Cerebellar nuclear complex (tissue), 1 donor: ENCODE measurements at regions not wholly inside any gene's neighbourhood (a gene's known extent, or its start where the extent isn't known, plus 50 kb on each side); places are given as distances from the start of the nearest gene placed in this dataset.

Source experiments
- DNase-seq, 2 experiments: peaks; one replicate each; lab custom pipeline; 2025; lab: John Stamatoyannopoulos, UW

GRCh38 chr5:144072518-144072927 is 97.9 kb downstream of the YIPF5 start:
- no peak for DNase-seq

DNA sequence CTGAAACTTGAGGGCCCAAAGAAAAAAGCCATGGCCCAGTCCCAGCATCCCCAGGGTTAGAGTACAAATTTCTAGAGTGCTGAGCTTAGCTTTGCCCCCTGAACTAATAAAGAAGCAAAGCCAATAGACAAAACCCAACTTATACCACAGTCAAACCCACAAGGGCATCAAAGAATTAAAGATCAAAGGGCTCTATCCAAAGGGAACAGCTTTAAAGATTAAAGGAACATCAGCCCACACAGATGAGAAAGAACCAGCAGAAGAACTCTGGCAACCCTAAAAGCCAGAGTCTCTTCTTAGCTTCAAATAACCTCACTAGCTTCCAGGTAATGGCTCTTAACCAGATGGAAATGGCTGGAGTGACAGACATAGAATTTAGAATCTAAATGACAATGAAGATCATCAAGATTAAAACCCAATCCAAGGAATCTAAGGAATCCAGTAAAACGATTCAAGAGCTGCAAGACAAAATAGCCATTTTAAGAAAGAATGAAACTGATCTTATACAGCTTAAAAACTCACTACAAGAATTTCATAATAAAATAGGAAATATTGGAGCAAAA is 93.9 kb downstream of the YIPF5 start:
- DNase-seq = no peak

DNA sequence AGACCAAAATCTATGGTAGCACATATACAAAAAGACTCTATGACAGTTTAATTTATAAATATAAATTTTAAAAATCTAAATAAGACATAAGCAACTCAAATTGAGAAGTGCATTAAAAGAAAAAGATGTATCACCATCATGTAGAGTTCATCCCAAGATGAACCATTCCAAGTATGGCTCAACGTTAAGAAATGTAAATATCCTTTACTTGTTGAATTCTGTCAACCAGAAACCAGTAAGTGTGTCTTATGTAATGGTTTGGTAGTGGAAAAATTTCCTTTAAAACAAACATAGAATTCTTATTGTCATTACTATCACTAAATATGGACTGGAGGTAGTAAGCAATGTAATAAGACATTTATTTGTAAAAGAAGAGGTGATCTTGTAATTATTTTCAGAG is 87.3 kb downstream of the YIPF5 start:
- no peak for DNase-seq

GRCh38 chr5:144084971-144085370 is 85.5 kb downstream of the YIPF5 start:
- no peak for DNase-seq

DNA sequence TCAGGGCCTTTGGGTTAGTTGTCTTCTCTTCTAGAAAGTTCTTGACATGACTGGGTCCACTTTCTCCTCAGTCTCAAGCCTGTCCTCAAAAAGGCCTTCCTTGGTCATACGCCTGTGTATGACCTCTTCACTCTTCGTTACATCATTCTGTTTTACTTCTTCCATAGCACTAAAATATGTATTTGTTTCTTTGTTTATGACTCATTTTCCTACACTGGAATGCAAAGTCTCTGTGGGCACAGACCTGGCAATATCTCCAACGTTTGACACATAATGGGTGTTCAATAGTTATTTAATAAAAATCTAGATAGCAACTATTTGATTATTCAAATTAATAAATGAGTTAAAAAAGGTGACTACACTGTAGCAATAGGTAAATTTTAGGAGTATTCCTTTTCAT is 85.1 kb downstream of the YIPF5 start:
- no peak for DNase-seq

- no peak for DNase-seq
Observed at GRCh38 chr5:144086295-144086694, 84.2 kb downstream of the YIPF5 start.

GRCh38 chr5:144087576-144087975 is 82.9 kb downstream of the YIPF5 start:
- no peak for DNase-seq

- DNase-seq = no peak
Observed at GRCh38 chr5:144088206-144089064, 82.0 kb downstream of the YIPF5 start.

- no peak for DNase-seq
Observed at GRCh38 chr5:144089401-144090021, 80.9 kb downstream of the YIPF5 start.

GRCh38 chr5:144092508-144092907 is 78.0 kb downstream of the YIPF5 start:
- DNase-seq = no peak

DNA sequence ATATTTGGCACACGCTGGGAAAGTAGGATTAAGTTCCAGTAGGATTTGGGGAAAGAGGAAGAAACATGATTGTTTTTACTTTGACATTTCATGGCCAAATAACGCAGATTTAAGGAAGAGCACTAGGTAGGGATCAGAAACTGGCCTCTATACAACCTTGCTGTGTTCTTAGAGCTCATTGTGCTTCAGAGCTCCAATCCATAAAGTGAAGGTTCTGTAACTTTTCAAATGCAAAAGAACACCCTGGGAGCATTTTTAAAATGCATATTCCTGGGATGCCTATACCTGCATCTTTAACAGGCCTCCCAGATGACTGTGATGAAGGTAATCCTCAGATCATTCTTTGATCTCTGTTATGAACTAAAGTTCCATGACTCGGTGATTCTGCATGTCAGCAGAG is 77.1 kb downstream of the YIPF5 start:
- DNase-seq = no peak

DNA sequence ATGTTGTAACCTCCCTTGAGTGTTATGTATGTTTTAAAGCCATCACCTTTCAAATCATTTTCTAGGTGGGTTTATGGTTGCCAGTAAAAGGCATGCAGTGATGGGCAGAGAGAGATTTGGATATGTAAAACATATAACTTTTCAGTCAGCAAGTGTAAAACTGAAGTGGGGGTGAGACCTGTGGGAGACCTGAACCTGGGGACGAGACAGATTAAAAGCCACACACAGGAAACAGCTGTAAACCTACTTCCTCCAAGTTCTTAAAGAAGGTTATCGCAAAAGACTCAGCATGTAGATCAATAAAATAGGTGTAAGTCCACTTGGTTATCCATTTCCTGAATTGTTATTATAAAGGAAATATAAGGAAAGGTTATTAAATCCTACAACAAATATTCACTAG is 76.6 kb downstream of the YIPF5 start:
- DNase-seq = no peak

DNA sequence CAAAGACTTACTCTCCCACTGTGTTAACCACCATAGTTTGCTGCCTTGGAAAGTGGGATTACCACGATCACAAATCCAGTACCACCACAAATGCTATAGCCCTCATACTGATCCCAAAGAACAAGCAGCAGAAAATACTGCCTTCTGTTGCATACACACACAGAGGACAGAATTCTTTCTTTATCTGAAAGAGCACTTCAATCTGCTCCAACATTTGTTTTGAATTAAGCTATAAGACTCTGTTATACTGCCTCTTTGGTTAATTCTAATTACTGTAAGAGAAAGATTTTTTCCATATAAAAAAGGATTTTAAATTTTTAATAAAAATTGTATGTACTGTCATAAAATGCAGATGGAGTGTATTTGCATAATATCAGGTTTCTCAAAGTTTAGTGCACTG is 69.8 kb downstream of the YIPF5 start:
- DNase-seq = no peak

DNA sequence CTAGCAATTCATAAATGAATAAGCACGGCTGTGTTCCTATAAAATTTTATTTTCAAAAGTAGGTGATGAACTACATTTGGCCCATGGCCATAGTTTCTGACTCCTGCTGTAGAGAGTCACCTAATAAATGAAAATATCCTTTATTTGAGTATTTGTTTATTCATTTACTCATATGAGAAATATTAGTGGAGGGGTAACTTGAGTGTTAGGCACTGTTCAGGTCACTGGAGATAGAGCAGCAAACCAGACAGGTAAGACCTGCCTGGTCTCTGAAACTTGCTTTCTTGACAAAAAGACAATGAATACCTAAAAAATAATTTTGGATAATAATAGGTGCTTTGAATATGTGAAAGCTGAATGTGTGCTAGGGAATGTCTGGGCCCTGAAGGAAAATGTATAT is 68.8 kb downstream of the YIPF5 start:
- no peak for DNase-seq

DNA sequence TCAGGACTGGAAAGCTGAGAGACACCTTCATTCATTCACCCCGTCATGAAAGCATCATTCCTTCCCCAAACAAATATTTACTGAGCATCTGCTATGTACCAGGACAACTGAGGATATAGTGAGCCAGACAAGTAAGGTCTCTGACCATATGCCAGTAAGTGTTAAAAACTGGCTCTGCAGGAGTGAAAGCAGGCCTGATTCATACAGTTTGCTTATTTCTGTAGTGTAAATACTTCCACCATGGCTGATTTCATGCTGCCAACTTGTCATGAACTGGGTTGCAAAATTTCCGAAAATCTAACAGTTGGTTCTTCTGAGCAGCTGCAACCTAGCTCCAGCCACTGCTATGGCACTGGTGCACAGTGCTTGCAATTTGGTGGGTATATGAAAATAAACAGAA is 68.1 kb downstream of the YIPF5 start:
- DNase-seq = no peak

- DNase-seq = no peak
Observed at GRCh38 chr5:144102979-144103378, 67.5 kb downstream of the YIPF5 start.

- no peak for DNase-seq
Observed at GRCh38 chr5:144103611-144104485, 66.6 kb downstream of the YIPF5 start.

DNA sequence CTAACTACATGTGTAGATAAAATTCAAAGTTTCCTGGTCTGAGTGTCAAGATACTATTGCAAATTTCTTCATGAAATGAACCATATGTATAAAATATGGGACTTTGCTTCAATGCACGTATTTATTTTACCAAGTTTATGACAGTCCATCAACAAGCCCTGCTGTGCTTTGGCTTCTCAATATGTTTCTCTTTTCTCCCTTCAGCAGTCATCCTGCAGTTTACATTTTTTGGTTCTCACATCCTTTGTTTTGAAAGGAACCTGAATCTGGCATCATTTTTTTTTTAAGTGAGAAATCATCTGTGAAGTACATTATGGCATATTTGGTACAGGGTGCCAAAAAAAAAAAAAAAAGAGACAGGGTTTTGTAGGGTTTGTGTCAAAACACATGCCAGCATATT is 65.1 kb downstream of the YIPF5 start:
- DNase-seq = no peak

DNA sequence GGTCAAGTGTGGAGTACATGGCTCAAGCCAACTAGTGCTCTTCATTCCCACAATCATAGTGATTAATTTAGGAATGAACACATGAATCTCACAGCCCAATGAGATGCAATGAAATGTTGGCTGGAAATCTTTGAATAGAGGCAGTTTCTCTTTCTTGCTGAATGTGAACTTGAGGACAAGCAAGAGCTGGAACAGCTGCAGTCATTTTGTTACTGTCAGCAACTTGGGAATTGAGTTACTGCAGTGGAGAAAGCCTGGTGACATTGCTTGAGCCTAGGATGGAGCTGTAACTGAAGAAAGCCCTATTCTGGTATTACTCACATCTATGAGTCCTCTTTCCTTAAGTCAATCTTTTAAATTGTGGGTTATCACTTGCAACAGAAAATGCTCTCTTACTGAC is 62.3 kb downstream of the YIPF5 start:
- DNase-seq = no peak
